ENCODE measurements at regions not wholly inside any gene's neighbourhood (a gene's known extent, or its start where the extent isn't known, plus 50 kb on each side); places are given as distances from the start of the nearest gene placed in this dataset.

- H3K4me1 ChIP-seq (ENCODE audit: insufficient read depth, low read length): no peaks in the 10 kb centered on the region
- ChIA-PET POLR2A (no interaction called here), CTCF (no interaction called here)
- no peaks in the 10 kb centered on the region for H3K36me3 Mint-ChIP-seq (ENCODE audit: low read depth)
- no peaks in the 10 kb centered on the region for H3K9me3 Mint-ChIP-seq
- H3K27me3 Mint-ChIP-seq: no peaks in the 10 kb centered on the region
- H3K27ac Mint-ChIP-seq: no peak overlapping the region
- no peaks in the 10 kb centered on the region for H3K27me3 ChIP-seq (ENCODE audit: control insufficient read depth in 1 of 2, insufficient read depth in 2 of 2, low read length in 2 of 2)
- H3K36me3 ChIP-seq (ENCODE audit: insufficient read depth, low read length): no peaks in the 10 kb centered on the region
- ATAC-seq (ENCODE audit: poor library complexity): no peak
- no peaks in the 10 kb centered on the region for H3K9me3 ChIP-seq (ENCODE audit: control insufficient read depth in 1 of 2, insufficient read depth in 1 of 2, low read length in 2 of 2)
- no peak overlapping the region for H3K4me3 ChIP-seq (ENCODE audit: low read length)
- TF ChIP-seq, protein P1, sequence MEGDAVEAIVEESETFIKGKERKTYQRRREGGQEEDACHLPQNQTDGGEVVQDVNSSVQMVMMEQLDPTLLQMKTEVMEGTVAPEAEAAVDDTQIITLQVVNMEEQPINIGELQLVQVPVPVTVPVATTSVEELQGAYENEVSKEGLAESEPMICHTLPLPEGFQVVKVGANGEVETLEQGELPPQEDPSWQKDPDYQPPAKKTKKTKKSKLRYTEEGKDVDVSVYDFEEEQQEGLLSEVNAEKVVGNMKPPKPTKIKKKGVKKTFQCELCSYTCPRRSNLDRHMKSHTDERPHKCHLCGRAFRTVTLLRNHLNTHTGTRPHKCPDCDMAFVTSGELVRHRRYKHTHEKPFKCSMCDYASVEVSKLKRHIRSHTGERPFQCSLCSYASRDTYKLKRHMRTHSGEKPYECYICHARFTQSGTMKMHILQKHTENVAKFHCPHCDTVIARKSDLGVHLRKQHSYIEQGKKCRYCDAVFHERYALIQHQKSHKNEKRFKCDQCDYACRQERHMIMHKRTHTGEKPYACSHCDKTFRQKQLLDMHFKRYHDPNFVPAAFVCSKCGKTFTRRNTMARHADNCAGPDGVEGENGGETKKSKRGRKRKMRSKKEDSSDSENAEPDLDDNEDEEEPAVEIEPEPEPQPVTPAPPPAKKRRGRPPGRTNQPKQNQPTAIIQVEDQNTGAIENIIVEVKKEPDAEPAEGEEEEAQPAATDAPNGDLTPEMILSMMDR (IDR thresholded peaks at IDR 0.05): no peak
- H3K4me1 Mint-ChIP-seq (ENCODE audit: low read depth): no peaks in the 10 kb centered on the region
- intact Hi-C loops (cut with DNase I, micrococcal nuclease): no loop called here
- no peak overlapping the region for H3K4me3 Mint-ChIP-seq
- H3K27ac ChIP-seq (ENCODE audit: low read depth in 1 of 2, low read length in 2 of 2): no peak overlapping the region
- DNase-seq: no peak
Measured at GRCh38 chr10:52568309-52568708, 204.3 kb downstream of the MBL2 start.

- no peak for ATAC-seq (ENCODE audit: poor library complexity)
- intact Hi-C loops (cut with DNase I, micrococcal nuclease): no loop called here
Measured at GRCh38 chr10:52570490-52570889, 202.1 kb downstream of the MBL2 start.

GRCh38 chr10:52571018-52571417 is 201.6 kb downstream of the MBL2 start:
- CTCF ChIA-PET: no interaction called here
- no peaks in the 10 kb centered on the region for H3K27me3 ChIP-seq (ENCODE audit: control insufficient read depth in 1 of 2, insufficient read depth in 2 of 2, low read length in 2 of 2)
- no peak overlapping the region for H3K27ac Mint-ChIP-seq
- no peaks in the 10 kb centered on the region for H3K4me1 ChIP-seq (ENCODE audit: insufficient read depth, low read length)
- TF ChIP-seq, protein P1 (IDR thresholded peaks at IDR 0.05): no peak
- no peaks in the 10 kb centered on the region for H3K9me3 ChIP-seq (ENCODE audit: control insufficient read depth in 1 of 2, insufficient read depth in 1 of 2, low read length in 2 of 2)
- no peaks in the 10 kb centered on the region for H3K9me3 Mint-ChIP-seq
- H3K4me3 ChIP-seq (ENCODE audit: low read length): no peak overlapping the region
- ATAC-seq (ENCODE audit: poor library complexity) (no peak), DNase-seq (no peak)
- no peak overlapping the region for H3K4me3 Mint-ChIP-seq
- H3K36me3 Mint-ChIP-seq (ENCODE audit: low read depth): no peaks in the 10 kb centered on the region
- H3K36me3 ChIP-seq (ENCODE audit: insufficient read depth, low read length): no peaks in the 10 kb centered on the region
- POLR2A ChIA-PET: no interaction called here
- no peaks in the 10 kb centered on the region for H3K4me1 Mint-ChIP-seq (ENCODE audit: low read depth)
- H3K27ac ChIP-seq (ENCODE audit: low read depth in 1 of 2, low read length in 2 of 2): no peak overlapping the region
- H3K27me3 Mint-ChIP-seq: no peaks in the 10 kb centered on the region
- intact Hi-C loops (cut with DNase I, micrococcal nuclease): no loop called here

More at GRCh38 chr10:52570490-52570889, 202.1 kb downstream of the MBL2 start:
- Histone ChIP-seq H3K36me3 (ENCODE audit: insufficient read depth, low read length) (no peaks in the 10 kb centered on the region), H3K4me3 (ENCODE audit: low read length) (no peak overlapping the region), H3K4me1 (ENCODE audit: insufficient read depth, low read length) (no peaks in the 10 kb centered on the region), H3K27me3 (ENCODE audit: control insufficient read depth in 1 of 2, insufficient read depth in 2 of 2, low read length in 2 of 2) (no peaks in the 10 kb centered on the region), H3K27ac (ENCODE audit: low read depth in 1 of 2, low read length in 2 of 2) (no peak overlapping the region), H3K9me3 (ENCODE audit: control insufficient read depth in 1 of 2, insufficient read depth in 1 of 2, low read length in 2 of 2) (no peaks in the 10 kb centered on the region)
- Mint-ChIP-seq H3K36me3 (ENCODE audit: low read depth) (no peaks in the 10 kb centered on the region), H3K9me3 (no peaks in the 10 kb centered on the region), H3K4me3 (no peak overlapping the region), H3K27me3 (no peaks in the 10 kb centered on the region), H3K27ac (no peak overlapping the region), H3K4me1 (ENCODE audit: low read depth) (no peaks in the 10 kb centered on the region)
- CTCF ChIA-PET: no interaction called here
- POLR2A ChIA-PET: no interaction called here
- TF ChIP-seq, protein P1 (IDR thresholded peaks at IDR 0.05): no peak
- no peak for DNase-seq
